K562 (cell line): ENCODE measurements at regions not wholly inside any gene's neighbourhood (a gene's known extent, or its start where the extent isn't known, plus 50 kb on each side); places are given as distances from the start of the nearest gene placed in this dataset.

Source experiments
- ATAC-seq: fragments of 200-7000 bp; cut with Tn5 transposase; 3 replicates; pipeline ENCODE4 v1.9.1; 2020; ENCODE audit warnings: moderate library complexity
- BruUV-seq: library from RNA; stranded (reverse); fragments of 400-500 nt; replicated peaks from 2 replicates; lab custom pipeline; 2021; lab: Mats Ljungman, UMichigan
- CTCF ChIA-PET: fragments of 300-600 bp; formaldehyde crosslinking; extraction: SDS; loops from one replicate; lab custom pipeline; 2021; ENCODE audit warnings: low intra/inter-chr PET ratio; lab: Yijun Ruan, JAX
- POLR2A ChIA-PET: fragments of 300-600, 350-650 bp; sonication (Branson Sonifier 250); formaldehyde crosslinking; extraction: SDS; loops from one replicate; lab custom pipeline; 2021; ENCODE audit warnings: antibody characterized with exemption, inconsistent platforms; lab: Yijun Ruan, JAX
- DNase-seq, 4 experiments: peaks; one replicate each; pipeline versions ENCODE4 v3.0.0 to v3.0.0-alpha.2; 2011 to 2018; ENCODE audit warnings: low spot score in 3 of 4, mixed read lengths in 3 of 4; ENCODE audit errors: extremely low read depth in 1 of 4
- FAIRE-seq: peaks from 2 replicates; lab custom pipeline; 2011; peaks lifted over from hg19 to GRCh38; lab: Jason Lieb, UNC
- H2AFZ ChIP-seq: 2 replicates; pipeline ENCODE4 v1.6.0; 2011; ENCODE audit warnings: low read depth, low read length, control low read depth, inconsistent platforms
- H3K27ac ChIP-seq: fragments of 200-600 bp; 3 replicates; pipeline ENCODE4 v1.8.0; 2011; ENCODE audit warnings: low read depth, mild to moderate bottlenecking, control low read depth, inconsistent platforms, low read length, moderate library complexity, mixed read lengths; ENCODE audit errors: extremely low read depth
- H3K27me3 ChIP-seq, 2 experiments: fragments of 300-600 bp in 1 of 2; 2 replicates in 1 of 2; 3 replicates in 1 of 2; pipeline versions ENCODE4 v1.6.0 to v1.8.0; 2011; ENCODE audit warnings: inconsistent platforms in 2 of 2, low read length in 2 of 2, mild to moderate bottlenecking in 1 of 2, mixed read lengths in 1 of 2, moderate library complexity in 1 of 2; ENCODE audit not compliant: control insufficient read depth in 2 of 2, insufficient read depth in 2 of 2
- H3K36me3 ChIP-seq: fragments of 300-600 bp; 3 replicates; pipeline ENCODE4 v1.8.0; 2011; ENCODE audit warnings: mild to moderate bottlenecking, low read length, inconsistent platforms; ENCODE audit not compliant: control insufficient read depth, insufficient read depth
- H3K4me1 ChIP-seq, 2 experiments: fragments of 200-600 bp in 1 of 2; replicated peaks in 1 of 2; 2 replicates in 1 of 2; 3 replicates in 1 of 2; pipeline versions ENCODE4 v1.5.1 to v1.8.0; 2011; ENCODE audit warnings: inconsistent platforms in 2 of 2, low read length in 2 of 2, mild to moderate bottlenecking in 1 of 2, mixed read lengths in 1 of 2, moderate library complexity in 1 of 2; ENCODE audit not compliant: control insufficient read depth in 2 of 2, insufficient read depth in 2 of 2
- H3K4me2 ChIP-seq: 2 replicates; pipeline ENCODE4 v1.6.1; 2011; ENCODE audit warnings: low read length, control low read depth, inconsistent platforms, mixed read lengths; ENCODE audit not compliant: insufficient read depth
- H3K4me3 ChIP-seq: fragments of 200-600 bp; sonication (generic), shearing (Covaris generic); 2 replicates; pipeline ENCODE4 v1.5.1; 2016; ENCODE audit warnings: control low read depth, inconsistent platforms
- H3K79me2 ChIP-seq: fragments of 200-600 bp; 3 replicates; pipeline ENCODE4 v1.8.0; 2011; ENCODE audit warnings: low read length, inconsistent platforms; ENCODE audit not compliant: control insufficient read depth, insufficient read depth
- H3K9ac ChIP-seq, 2 experiments: 2 replicates each; pipeline versions ENCODE4 v1.6.0 to v1.6.1; 2011; ENCODE audit warnings: low read depth in 2 of 2, low read length in 2 of 2, control low read depth in 1 of 2, inconsistent platforms in 1 of 2, mild to moderate bottlenecking in 1 of 2, mixed read lengths in 1 of 2; ENCODE audit not compliant: insufficient read depth in 1 of 2
- H3K9me1 ChIP-seq: one replicate; pipeline ENCODE4 v1.6.0; 2011; ENCODE audit warnings: inconsistent platforms, mild to moderate bottlenecking, low read length, moderate library complexity; ENCODE audit not compliant: control insufficient read depth, insufficient read depth
- H3K9me3 ChIP-seq: replicated peaks from 2 replicates; pipeline ENCODE4 v1.5.1; 2011; ENCODE audit warnings: low read depth, low read length, inconsistent platforms; ENCODE audit not compliant: control insufficient read depth, insufficient read depth
- H4K20me1 ChIP-seq: replicated peaks from 2 replicates; pipeline ENCODE4 v1.6.1; 2011; ENCODE audit warnings: low read length, inconsistent platforms, mixed read lengths; ENCODE audit not compliant: control insufficient read depth, insufficient read depth
- BCOR ChIP-seq: fragments of 450-650 bp; IDR thresholded peaks from 2 replicates; pipeline ENCODE4 v1.6.1; 2016
- CHD1 ChIP-seq: fragments of 200-600 bp; sonication (generic); IDR thresholded peaks from one replicate; pipeline ENCODE4 v1.6.1; 2012; ENCODE audit warnings: mild to moderate bottlenecking, moderate library complexity, low read length, inconsistent platforms
- ETV5 ChIP-seq: sonication (generic); formaldehyde crosslinking; IDR thresholded peaks from 2 replicates; pipeline ENCODE4 v1.4.0; 2020; ENCODE audit warnings: low read depth, mild to moderate bottlenecking, missing genetic modification reagents
- GTF2E2 ChIP-seq: fragments of 200-800 bp; sonication (Bioruptor generic); IDR thresholded peaks from 2 replicates; pipeline ENCODE4 v1.6.1; 2016; ENCODE audit warnings: missing genetic modification characterization, missing compliant biosample characterization
- KDM2B ChIP-seq: fragments of 250-450 bp; sonication (Bioruptor Pico); IDR thresholded peaks from 2 replicates; pipeline ENCODE4 v1.8.0; 2021; ENCODE audit warnings: mild to moderate bottlenecking, moderate library complexity
- LEF1 ChIP-seq: fragments of 450-650 bp; IDR thresholded peaks from 2 replicates; pipeline ENCODE4 v1.6.1; 2016; ENCODE audit warnings: mild to moderate bottlenecking
- MAX ChIP-seq: sonication (generic); formaldehyde crosslinking; IDR thresholded peaks from 2 replicates; pipeline ENCODE4 v1.9.0; 2022; ENCODE audit warnings: mild to moderate bottlenecking, missing genetic modification reagents
- MYNN ChIP-seq, 2 experiments: sonication (generic); formaldehyde crosslinking in 1 of 2; IDR thresholded peaks; 2 replicates each; pipeline versions ENCODE4 v1.5.0 to v1.6.1; 2016 to 2020; ENCODE audit warnings: antibody characterized with exemption in 1 of 2, missing genetic modification reagents in 1 of 2
- RBBP5 ChIP-seq: fragments of 200-600 bp; sonication (generic); IDR thresholded peaks from 2 replicates; pipeline ENCODE4 v1.6.1; 2012; ENCODE audit warnings: borderline replicate concordance, mild to moderate bottlenecking, low read length, control low read depth, inconsistent platforms; ENCODE audit not compliant: insufficient read depth, poor library complexity, severe bottlenecking
- U2AF1 ChIP-seq: fragments of 200-400 bp; formaldehyde crosslinking; optimal IDR thresholded peaks from 2 replicates; pipeline ENCODE3; 2017; ENCODE audit warnings: mild to moderate bottlenecking, low read depth, low read length, moderate library complexity
- ZBTB40 ChIP-seq, 2 experiments: fragments of 450-650 bp in 1 of 2; sonication (generic) in 1 of 2; formaldehyde crosslinking in 1 of 2; IDR thresholded peaks; 2 replicates each; pipeline versions ENCODE4 v1.7.1 to v1.9.0; 2016 to 2022; ENCODE audit warnings: inconsistent platforms in 1 of 2, mild to moderate bottlenecking in 1 of 2, missing genetic modification reagents in 1 of 2
- ZNF24 ChIP-seq: fragments of 450-650 bp; IDR thresholded peaks from 2 replicates; pipeline ENCODE4 v1.6.1; 2016
- ZNF384 ChIP-seq: IDR thresholded peaks from 2 replicates; pipeline ENCODE4 v1.6.1; 2012; ENCODE audit warnings: low read depth, low read length, improper control_type of control experiment
- ZSCAN29 ChIP-seq: fragments of 450-650 bp; IDR thresholded peaks from 2 replicates; pipeline ENCODE4 v1.6.1; 2017
- WGBS: fragments of 100-300 bp; shearing (Covaris generic); methylation state at CpG from one replicate; pipeline ENCODE4 v1.1.6; 2016; ENCODE audit warnings: low coverage, mixed read lengths; ENCODE audit not compliant: insufficient coverage; ENCODE audit errors: missing lambda C conversion rate; 5-methylcytosine and 5-hydroxymethylcytosine counted together
- in situ Hi-C: fragments of 300-500 bp; cut with MboI; formaldehyde crosslinking; loops from 4 replicates; pipeline ENCODE4 v1.15.0; 2018; ENCODE audit warnings: inconsistent platforms, mixed read lengths
- intact Hi-C: fragments of 100-400 bp; cut with micrococcal nuclease; formaldehyde crosslinking; loops from 2 replicates; pipeline ENCODE4 v1.14.2; 2022

DNA sequence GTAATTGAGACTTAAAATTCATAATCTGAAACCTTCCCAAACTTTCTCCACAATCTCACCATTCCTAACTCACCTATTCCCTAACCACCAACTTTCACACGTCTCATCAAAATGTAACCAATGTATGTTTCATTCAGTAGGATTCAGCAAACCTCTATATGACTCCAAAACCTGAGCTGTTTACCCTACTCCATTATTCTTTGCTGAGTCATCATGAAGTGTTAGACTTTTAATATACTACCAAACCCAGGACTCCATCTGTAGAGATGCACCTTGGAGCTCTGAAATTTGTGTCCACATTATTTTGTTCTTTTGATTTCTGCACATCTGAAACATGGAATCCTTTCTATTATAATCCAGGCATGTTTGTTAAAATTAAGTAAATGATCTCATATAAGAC is 727.0 kb upstream of the PIK3C3 start (continued):
- TF ChIP-seq MAX = no peak
- no peak for TF ChIP-seq ZNF24
- no peak for TF ChIP-seq KDM2B
- no peak for TF ChIP-seq RBBP5

DNA sequence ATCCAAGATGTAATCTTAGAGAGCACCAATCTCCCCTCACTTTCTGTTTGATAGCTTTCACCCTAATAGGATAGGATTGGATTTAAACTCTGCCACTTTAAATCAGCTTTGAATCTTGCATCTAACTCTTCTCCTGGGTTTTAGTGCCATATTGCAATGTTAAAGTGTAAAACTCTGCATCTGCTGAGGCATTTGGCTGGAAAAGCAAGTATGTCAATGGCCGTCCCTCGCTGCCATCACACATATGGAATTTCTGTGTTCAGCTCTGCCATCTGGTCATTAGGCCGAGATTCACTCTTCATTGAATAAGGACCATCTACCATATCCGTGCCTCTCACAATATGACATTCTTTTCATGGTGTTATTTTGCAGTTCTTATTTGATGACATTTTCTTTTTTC is 728.1 kb upstream of the PIK3C3 start:
- Histone ChIP-seq H2AFZ (no peak overlapping the region), H3K27ac (no peak overlapping the region), H3K4me1 (no peaks in the 10 kb centered on the region), H4K20me1 (no peaks in the 10 kb centered on the region), H3K79me2 (no peaks in the 10 kb centered on the region), H3K4me3 (no peak overlapping the region), H3K9me1 (no peaks in the 10 kb centered on the region), H3K4me2 (no peak overlapping the region), H3K36me3 (no peaks in the 10 kb centered on the region), H3K9ac (no peak overlapping the region), H3K27me3 (no peaks in the 10 kb centered on the region), H3K9me3 (no peaks in the 10 kb centered on the region)
- ATAC-seq = no peak
- ChIA-PET CTCF (no interaction called here), POLR2A (interaction anchor here (0.6 kb wide), 1 partner anchor 37 kb away, joined by 3 read pairs; no protein-coding TSS in a partner anchor)
- no peak for DNase-seq
- in situ Hi-C loops (no loop called here), intact Hi-C loops (no loop called here)
- FAIRE-seq = no peak
- WGBS = 0% methylated on average over 4 of the region's 4 CpGs
- no TSS peak for BruUV-seq
- no peak for TF ChIP-seq LEF1
- no peak for TF ChIP-seq CHD1
- TF ChIP-seq MYNN (IDR thresholded peaks at IDR 0.05) = no peak
- TF ChIP-seq MYNN (CRISPR knock-in tag; IDR thresholded peaks at IDR 0.05) = no peak
- no peak for TF ChIP-seq ZSCAN29
- TF ChIP-seq ZBTB40 (IDR thresholded peaks at IDR 0.05) = no peak
- no peak for TF ChIP-seq ZBTB40 (CRISPR knock-in tag; IDR thresholded peaks at IDR 0.05)
- TF ChIP-seq ETV5 (CRISPR knock-in tag) = no peak
- TF ChIP-seq U2AF1 = no peak
- TF ChIP-seq ZNF384 = no peak
- no peak for TF ChIP-seq GTF2E2 (tag)
- TF ChIP-seq BCOR = no peak
